IMR-90 (cell line): ENCODE measurements at regions not wholly inside any gene's neighbourhood (a gene's known extent, or its start where the extent isn't known, plus 50 kb on each side); places are given as distances from the start of the nearest gene placed in this dataset.

Experiments used
- ATAC-seq: fragments of 200-7000 bp; cut with Tn5 transposase; 2 replicates; pipeline ENCODE4 v1.9.1; 2020; ENCODE audit warnings: low read depth, mild to moderate bottlenecking, moderate library complexity
- BruUV-seq: library from RNA; stranded (reverse); fragments of 400-500 nt; replicated peaks from 2 replicates; lab custom pipeline; 2021; lab: Mats Ljungman, UMichigan
- CTCF ChIA-PET: fragments of 300-600 bp; formaldehyde crosslinking; extraction: SDS; loops from one replicate; lab custom pipeline; 2021; ENCODE audit warnings: antibody characterized with exemption; lab: Yijun Ruan, JAX
- POLR2A ChIA-PET: fragments of 300-600 bp; sonication (Branson Sonifier 250); formaldehyde crosslinking; loops from one replicate; lab custom pipeline; 2022; ENCODE audit warnings: antibody characterized with exemption; ENCODE audit not compliant: unreplicated experiment; lab: Charles Lee
- DNase-seq: peaks from one replicate; pipeline ENCODE4 v3.0.0; 2013
- H2AFZ ChIP-seq: replicated peaks from 2 replicates; pipeline ENCODE3; 2013; ENCODE audit warnings: low read length, mild to moderate bottlenecking; ENCODE audit not compliant: poor library complexity
- H2AK5ac ChIP-seq: 2 replicates; pipeline ENCODE4 v1.6.1; 2013; ENCODE audit warnings: low read depth, low read length, inconsistent platforms
- H2AK9ac ChIP-seq: replicated peaks from 2 replicates; pipeline ENCODE3; 2013; ENCODE audit warnings: mild to moderate bottlenecking, low read depth, low read length, moderate library complexity; ENCODE audit not compliant: poor library complexity
- H2BK120ac ChIP-seq: 2 replicates; pipeline ENCODE4 v1.6.1; 2013; ENCODE audit warnings: low read depth, low read length, inconsistent platforms
- H2BK15ac ChIP-seq: 3 replicates; pipeline ENCODE4 v1.6.1; 2013; ENCODE audit warnings: low read depth, low read length, inconsistent platforms
- H2BK20ac ChIP-seq: 2 replicates; pipeline ENCODE4 v1.6.1; 2013; ENCODE audit warnings: low read depth, mild to moderate bottlenecking, inconsistent platforms, low read length, moderate library complexity
- H2BK5ac ChIP-seq: 2 replicates; pipeline ENCODE4 v1.6.1; 2013; ENCODE audit warnings: mild to moderate bottlenecking, low read depth, low read length, inconsistent platforms; ENCODE audit not compliant: poor library complexity, severe bottlenecking
- H3K14ac ChIP-seq: replicated peaks from 2 replicates; pipeline ENCODE4 v1.6.1; 2013; ENCODE audit warnings: low read depth, low read length, inconsistent platforms
- H3K18ac ChIP-seq: 2 replicates; pipeline ENCODE4 v1.6.1; 2013; ENCODE audit warnings: low read depth, low read length, control low read depth
- H3K23ac ChIP-seq: 2 replicates; pipeline ENCODE4 v1.6.1; 2013; ENCODE audit warnings: low read depth, low read length, inconsistent platforms
- H3K27ac ChIP-seq: 2 replicates; pipeline ENCODE4 v1.5.1; 2013; ENCODE audit warnings: mild to moderate bottlenecking, control low read depth, low read length; ENCODE audit not compliant: insufficient read depth
- H3K27me3 ChIP-seq: 2 replicates; pipeline ENCODE4 v1.6.1; 2013; ENCODE audit warnings: low read length; ENCODE audit not compliant: control insufficient read depth, insufficient read depth
- H3K36me3 ChIP-seq: 2 replicates; pipeline ENCODE4 v1.6.1; 2013; ENCODE audit warnings: low read length, mixed read lengths; ENCODE audit not compliant: control insufficient read depth, insufficient read depth
- H3K4ac ChIP-seq: 2 replicates; pipeline ENCODE4 v1.6.1; 2013; ENCODE audit warnings: low read depth, low read length, inconsistent platforms
- H3K4me1 ChIP-seq: 2 replicates; pipeline ENCODE4 v1.6.1; 2013; ENCODE audit warnings: low read length, mixed read lengths; ENCODE audit not compliant: control insufficient read depth, insufficient read depth
- H3K4me2 ChIP-seq: 2 replicates; pipeline ENCODE4 v1.6.1; 2013; ENCODE audit warnings: low read depth, mild to moderate bottlenecking, control low read depth, low read length, moderate library complexity
- H3K4me3 ChIP-seq: 2 replicates; pipeline ENCODE4 v1.5.1; 2013; ENCODE audit warnings: low read depth, mild to moderate bottlenecking, control low read depth, low read length, moderate library complexity; ENCODE audit not compliant: insufficient read depth
- H3K56ac ChIP-seq: 2 replicates; pipeline ENCODE4 v1.6.1; 2013; ENCODE audit warnings: low read length, inconsistent platforms; ENCODE audit not compliant: insufficient read depth; ENCODE audit errors: extremely low read depth
- H3K79me1 ChIP-seq, 2 experiments: 2 replicates each; pipeline ENCODE4 v1.6.1; 2013; ENCODE audit warnings: low read length in 2 of 2, inconsistent platforms in 1 of 2, low read depth in 1 of 2
- H3K9ac ChIP-seq: 2 replicates; pipeline ENCODE4 v1.6.1; 2013; ENCODE audit warnings: low read depth, low read length, control low read depth
- H3K9me1 ChIP-seq: 2 replicates; pipeline ENCODE4 v1.6.1; 2013; ENCODE audit warnings: low read length, inconsistent platforms; ENCODE audit not compliant: insufficient read depth
- H3K9me3 ChIP-seq: 2 replicates; pipeline ENCODE4 v1.6.1; 2013; ENCODE audit warnings: low read length; ENCODE audit not compliant: control insufficient read depth, insufficient read depth
- H4K20me1 ChIP-seq: 2 replicates; pipeline ENCODE4 v1.6.1; 2013; ENCODE audit warnings: low read length, inconsistent platforms; ENCODE audit not compliant: insufficient read depth
- H4K5ac ChIP-seq: 2 replicates; pipeline ENCODE4 v1.6.1; 2013; ENCODE audit warnings: mild to moderate bottlenecking, low read depth, low read length, control low read depth
- H4K8ac ChIP-seq, 2 experiments: 2 replicates each; pipeline ENCODE4 v1.6.1; 2013; ENCODE audit warnings: low read depth in 2 of 2, low read length in 2 of 2, control low read depth in 1 of 2, inconsistent platforms in 1 of 2
- H4K91ac ChIP-seq: 2 replicates; pipeline ENCODE4 v1.6.1; 2013; ENCODE audit warnings: low read depth, low read length, inconsistent platforms; ENCODE audit not compliant: insufficient read depth
- BHLHE40 ChIP-seq: fragments of 150-350 bp; IDR thresholded peaks from 2 replicates; pipeline ENCODE4 v1.6.1; 2016; ENCODE audit warnings: mild to moderate bottlenecking, low read depth, low read length
- CEBPB ChIP-seq: IDR thresholded peaks from 2 replicates; pipeline ENCODE4 v1.6.1; 2012; ENCODE audit warnings: low read depth, low read length, improper control_type of control experiment
- CHD1 ChIP-seq: IDR thresholded peaks from 2 replicates; pipeline ENCODE4 v1.6.1; 2012; ENCODE audit warnings: low read depth, low read length, improper control_type of control experiment
- CTCF ChIP-seq: conservative IDR thresholded peaks from 2 replicates; pipeline ENCODE4 v1.5.1; 2012; ENCODE audit warnings: mild to moderate bottlenecking, low read depth, low read length, improper control_type of control experiment
- ELK1 ChIP-seq: fragments of 150-350 bp; IDR thresholded peaks from 2 replicates; pipeline ENCODE4 v1.6.1; 2016; ENCODE audit warnings: low read depth, mild to moderate bottlenecking, low read length, moderate library complexity, borderline replicate concordance
- FOS ChIP-seq: fragments of 150-350 bp; IDR thresholded peaks from 2 replicates; pipeline ENCODE4 v1.6.1; 2016; ENCODE audit warnings: low read depth, low read length
- MAFK ChIP-seq: IDR thresholded peaks from 2 replicates; pipeline ENCODE4 v1.6.1; 2012; ENCODE audit warnings: low read depth, low read length, improper control_type of control experiment
- MAZ ChIP-seq: IDR thresholded peaks from 2 replicates; pipeline ENCODE4 v1.6.1; 2012; ENCODE audit warnings: low read depth, mild to moderate bottlenecking, low read length, improper control_type of control experiment, moderate library complexity, borderline replicate concordance
- MXI1 ChIP-seq: IDR thresholded peaks from 2 replicates; pipeline ENCODE4 v1.6.1; 2012; ENCODE audit warnings: low read depth, mild to moderate bottlenecking, low read length, moderate library complexity, borderline replicate concordance
- NFE2L2 ChIP-seq: fragments of 150-350 bp; IDR thresholded peaks from 2 replicates; pipeline ENCODE4 v1.6.1; 2016; ENCODE audit warnings: low read depth, mild to moderate bottlenecking, low read length
- POLR2A ChIP-seq: IDR thresholded peaks from 2 replicates; pipeline ENCODE4 v1.6.1; 2012; ENCODE audit warnings: mild to moderate bottlenecking, low read depth, low read length
- RAD21 ChIP-seq: IDR thresholded peaks from 2 replicates; pipeline ENCODE4 v1.6.1; 2012; ENCODE audit warnings: low read length, improper control_type of control experiment
- RCOR1 ChIP-seq: IDR thresholded peaks from 2 replicates; pipeline ENCODE4 v1.6.1; 2012; ENCODE audit warnings: mild to moderate bottlenecking, low read length, improper control_type of control experiment; ENCODE audit not compliant: insufficient replicate concordance
- RFX5 ChIP-seq: IDR thresholded peaks from 2 replicates; pipeline ENCODE4 v1.8.0; 2012; ENCODE audit warnings: low read depth, mild to moderate bottlenecking, low read length, moderate library complexity
- SMC3 ChIP-seq: fragments of 150-350 bp; IDR thresholded peaks from 2 replicates; pipeline ENCODE4 v1.6.1; 2016; ENCODE audit warnings: low read depth, mild to moderate bottlenecking, antibody characterized with exemption, low read length, moderate library complexity
- USF2 ChIP-seq: fragments of 150-350 bp; IDR thresholded peaks from 2 replicates; pipeline ENCODE4 v1.6.1; 2017; ENCODE audit warnings: mild to moderate bottlenecking, antibody characterized with exemption, low read length, low read depth
- WGBS, 2 experiments: methylation state at CpG; one replicate each; pipeline versions ENCODE4 v1.1.5 to v1.1.7; 2013; ENCODE audit warnings: missing lambda C conversion rate in 2 of 2; ENCODE audit not compliant: insufficient read length in 1 of 2; ENCODE audit errors: extremely low coverage in 2 of 2; 5-methylcytosine and 5-hydroxymethylcytosine counted together
- dilution Hi-C: fragments of 300-500 bp; cut with HindIII; formaldehyde crosslinking; loops from one replicate; pipeline ENCODE4 v1.14.3; 2018; ENCODE audit warnings: low sequenced_read_pairs; ENCODE audit not compliant: unreplicated experiment
- in situ Hi-C: fragments of 300-500 bp; cut with MboI; formaldehyde crosslinking; loops from 3 replicates; pipeline ENCODE4 v1.14.3; 2019; ENCODE audit warnings: low sequenced_read_pairs, inconsistent platforms, mixed read lengths
- intact Hi-C: fragments of 100-400 bp; cut with micrococcal nuclease; formaldehyde crosslinking; loops from 2 replicates; pipeline ENCODE4 v1.10.0; 2022

GRCh38 chr7:83794829-83795228 lies 145.9 kb upstream of the SEMA3E start:
- Histone ChIP-seq H4K20me1 (no peaks in the 10 kb centered on the region), H3K18ac (no peak overlapping the region), H4K8ac (no peak overlapping the region), H2BK15ac (no peak overlapping the region), H2BK5ac (no peak overlapping the region), H3K9ac (no peak overlapping the region), H2BK20ac (no peak overlapping the region), H3K9me1 (no peaks in the 10 kb centered on the region), H3K4me3 (no peak overlapping the region), H3K23ac (no peak overlapping the region), H4K5ac (no peak overlapping the region), H3K27me3 (no peaks in the 10 kb centered on the region), H3K4me1 (no peaks in the 10 kb centered on the region), H3K14ac (no peak overlapping the region), H3K27ac (no peak overlapping the region), H3K79me1 (no peaks in the 10 kb centered on the region), H3K56ac (no peak overlapping the region), H3K4ac (no peak overlapping the region), H3K36me3 (no peaks in the 10 kb centered on the region), H2AK5ac (no peak overlapping the region), H2AFZ (no peak overlapping the region), H3K4me2 (no peak overlapping the region), H2BK120ac (no peak overlapping the region), H2AK9ac (no peak overlapping the region), H3K9me3 (no peaks in the 10 kb centered on the region), H4K91ac (no peak overlapping the region)
- DNase-seq: no peak
- ChIA-PET CTCF (no interaction called here), POLR2A (no interaction called here)
- in situ Hi-C loops: no loop called here
- intact Hi-C loops: no loop called here
- WGBS, 2 experiments: 20% methylated on average over 1 of the region's 4 CpGs; no CpG with 5 or more reads in 1 of the 2 experiments
- BruUV-seq: no TSS peak
- no peak for ATAC-seq
- no peak for TF ChIP-seq RCOR1
- no peak for TF ChIP-seq BHLHE40
- no peak for TF ChIP-seq CTCF
- TF ChIP-seq CHD1: no peak
- no peak for TF ChIP-seq RFX5
- no peak for TF ChIP-seq RAD21
- TF ChIP-seq MXI1: no peak
- no peak for TF ChIP-seq NFE2L2
- TF ChIP-seq MAFK: no peak
- no peak for TF ChIP-seq POLR2A
- no peak for TF ChIP-seq SMC3
- no peak for TF ChIP-seq USF2
- no peak for TF ChIP-seq FOS
- no peak for TF ChIP-seq MAZ
- TF ChIP-seq CEBPB: no peak
- no peak for TF ChIP-seq ELK1
- dilution Hi-C loops: no loop called here
